Adipose tissue (tissue), 3 donors: ENCODE measurements at regions not wholly inside any gene's neighbourhood (a gene's known extent, or its start where the extent isn't known, plus 50 kb on each side); places are given as distances from the start of the nearest gene placed in this dataset.
"Not testable (repeated sequence)": the region's sequence is repeated elsewhere in the genome, so short reads cannot be mapped to it uniquely, and the experiment has no call there.

Experiments
- H3K27ac ChIP-seq: one replicate; pipeline ENCODE4 v1.5.1; 2013; ENCODE audit warnings: low read depth, low read length
- WGBS, 3 donors: extraction: QIAGEN DNeasy Blood & Tissue Kit; methylation state at CpG; one replicate each; pipeline ENCODE4 v1.1.7; 2013; 5-methylcytosine and 5-hydroxymethylcytosine counted together
- donor health status: healthy with polysubstance abuse.
- donor health status: Bipolar disorder and iron deficiency.
- donor health status: healthy.

GRCh38 chr12:92259696-92260251 is 114.1 kb upstream of the BTG1 start:
- 94 to 98% (median 95%) methylated on average over 2 of the region's 2 CpGs for WGBS, 3 donors
- no peak overlapping the region for H3K27ac ChIP-seq

GRCh38 chr12:92259291-92259690 is 113.6 kb upstream of the BTG1 start:
- WGBS, 3 donors, result 87 to 95% (median 92%) methylated on average over 1 of the region's 1 CpG
- H3K27ac ChIP-seq, result no peak overlapping the region

- no peak overlapping the region for H3K27ac ChIP-seq
Measured at GRCh38 chr12:92257261-92257660, 111.6 kb upstream of the BTG1 start.

- no peak overlapping the region for H3K27ac ChIP-seq
Measured at GRCh38 chr12:92255741-92256140, 110.1 kb upstream of the BTG1 start.

- H3K27ac ChIP-seq, result no peak overlapping the region
Measured at GRCh38 chr12:92253301-92253700, 107.7 kb upstream of the BTG1 start.

- 75 to 83% (median 78%) methylated on average over 2 of the region's 2 CpGs for WGBS, 3 donors
- H3K27ac ChIP-seq, result no peak overlapping the region
Measured at GRCh38 chr12:92248977-92249376, 103.3 kb upstream of the BTG1 start.

GRCh38 chr12:92244036-92244435 is 98.4 kb upstream of the BTG1 start:
- 32 to 55% (median 49%) methylated on average over 3 of the region's 3 CpGs for WGBS, 3 donors
- H3K27ac ChIP-seq, result no peak overlapping the region

GRCh38 chr12:92242907-92243306 is 97.3 kb upstream of the BTG1 start:
- 90 to 94% (median 91%) methylated on average over 3 of the region's 3 CpGs for WGBS, 3 donors
- no peak overlapping the region for H3K27ac ChIP-seq

GRCh38 chr12:92237762-92238523 is 92.3 kb upstream of the BTG1 start:
- WGBS, 3 donors, result 91 to 95% (median 92%) methylated on average over 6 of the region's 6 CpGs
- no peak overlapping the region for H3K27ac ChIP-seq

- 85 to 100% (median 98%) methylated on average over 1 of the region's 1 CpG for WGBS, 3 donors
- H3K27ac ChIP-seq, result no peak overlapping the region
Measured at GRCh38 chr12:92237262-92237661, 91.6 kb upstream of the BTG1 start.

- H3K27ac ChIP-seq, result no peak overlapping the region
- 92 to 97% (median 94%) methylated on average over 7 of the region's 7 CpGs for WGBS, 3 donors
Measured at GRCh38 chr12:92235703-92236472, 90.2 kb upstream of the BTG1 start.

GRCh38 chr12:92234533-92234932 is 88.9 kb upstream of the BTG1 start:
- H3K27ac ChIP-seq, result no peak overlapping the region
- 56 to 93% (median 70%) methylated on average over 1 of the region's 1 CpG for WGBS, 3 donors

- H3K27ac ChIP-seq, result no peak overlapping the region
- WGBS, 3 donors, result 65 to 83% (median 67%) methylated on average over 5 of the region's 5 CpGs
Measured at GRCh38 chr12:92233346-92234015, 87.8 kb upstream of the BTG1 start.

GRCh38 chr12:92232371-92232932 is 86.8 kb upstream of the BTG1 start:
- 60 to 75% methylated on average over 1 of the region's 2 CpGs; no CpG with 5 or more reads in 1 of the 3 donors for WGBS, 3 donors
- not testable (repeated sequence) for H3K27ac ChIP-seq

GRCh38 chr12:92231945-92232344 is 86.3 kb upstream of the BTG1 start:
- H3K27ac ChIP-seq, result not testable (repeated sequence)
- WGBS, 3 donors, result 22 to 82% (median 38%) methylated on average over 3 of the region's 3 CpGs

GRCh38 chr12:92231532-92231931 is 85.9 kb upstream of the BTG1 start:
- WGBS, 3 donors, result 57 to 58% methylated on average over 1 of the region's 2 CpGs; no CpG with 5 or more reads in 1 of the 3 donors
- H3K27ac ChIP-seq, result not testable (repeated sequence)

- H3K27ac ChIP-seq, result no peak overlapping the region
- WGBS, 3 donors, result 93 to 97% (median 96%) methylated on average over 2 of the region's 2 CpGs
Measured at GRCh38 chr12:92229381-92229780, 83.7 kb upstream of the BTG1 start.

GRCh38 chr12:92226961-92227360 is 81.3 kb upstream of the BTG1 start:
- H3K27ac ChIP-seq, result no peak overlapping the region
- WGBS, 3 donors, result 65 to 86% (median 84%) methylated on average over 3 of the region's 3 CpGs
